ENCODE measurements at regions not wholly inside any gene's neighbourhood (a gene's known extent, or its start where the extent isn't known, plus 50 kb on each side); places are given as distances from the start of the nearest gene placed in this dataset.

- DNase-seq: no peak
Observed at GRCh38 chr16:77594799-77595596, 127.3 kb upstream of the NUDT7 start.

- DNase-seq: no peak
Observed at GRCh38 chr16:77596261-77596660, 126.1 kb upstream of the NUDT7 start.

- DNase-seq: no peak
Observed at GRCh38 chr16:77599793-77600415, 122.4 kb upstream of the NUDT7 start.

- no peak for DNase-seq
Observed at GRCh38 chr16:77600555-77600954, 121.8 kb upstream of the NUDT7 start.

- DNase-seq: no peak
Observed at GRCh38 chr16:77603656-77604055, 118.7 kb upstream of the NUDT7 start.

GRCh38 chr16:77610496-77610895 is 111.8 kb upstream of the NUDT7 start:
- no peak for DNase-seq

- no peak for DNase-seq
Observed at GRCh38 chr16:77611386-77611785, 110.9 kb upstream of the NUDT7 start.

GRCh38 chr16:77612596-77612995 is 109.7 kb upstream of the NUDT7 start:
- DNase-seq: no peak

- DNase-seq: no peak
Observed at GRCh38 chr16:77613095-77613494, 109.2 kb upstream of the NUDT7 start.

GRCh38 chr16:77617553-77617952 is 104.8 kb upstream of the NUDT7 start:
- DNase-seq: no peak

- no peak for DNase-seq
Observed at GRCh38 chr16:77617996-77618395, 104.3 kb upstream of the NUDT7 start.

GRCh38 chr16:77618951-77619350 is 103.4 kb upstream of the NUDT7 start:
- DNase-seq: no peak

- no peak for DNase-seq
Observed at GRCh38 chr16:77624085-77624484, 98.2 kb upstream of the NUDT7 start.

GRCh38 chr16:77636615-77637014 is 85.7 kb upstream of the NUDT7 start:
- DNase-seq: no peak

GRCh38 chr16:77637940-77638339 is 84.4 kb upstream of the NUDT7 start:
- DNase-seq: no peak

- DNase-seq: no peak
Observed at GRCh38 chr16:77643176-77643575, 79.1 kb upstream of the NUDT7 start.

- DNase-seq: no peak
Observed at GRCh38 chr16:77645764-77646163, 76.5 kb upstream of the NUDT7 start.

- no peak for DNase-seq
Observed at GRCh38 chr16:77647726-77648125, 74.6 kb upstream of the NUDT7 start.

GRCh38 chr16:77650761-77651160 is 71.6 kb upstream of the NUDT7 start:
- DNase-seq: no peak

- DNase-seq: no peak
Observed at GRCh38 chr16:77652399-77652798, 69.9 kb upstream of the NUDT7 start.

GRCh38 chr16:77657016-77657415 is 65.3 kb upstream of the NUDT7 start:
- DNase-seq: no peak

GRCh38 chr16:77660311-77660710 is 62.0 kb upstream of the NUDT7 start:
- no peak for DNase-seq

- DNase-seq: no peak
Observed at GRCh38 chr16:77662246-77662645, 60.1 kb upstream of the NUDT7 start.

- DNase-seq: no peak
Observed at GRCh38 chr16:77663711-77664110, 58.6 kb upstream of the NUDT7 start.

GRCh38 chr16:77666771-77667170 is 55.5 kb upstream of the NUDT7 start:
- DNase-seq: no peak

Data from T1000 (cell line).